OCI-LY3 (cell line): ENCODE measurements at regions not wholly inside any gene's neighbourhood (a gene's known extent, or its start where the extent isn't known, plus 50 kb on each side); places are given as distances from the start of the nearest gene placed in this dataset.

Experiments used
- H2AFZ ChIP-seq: fragments of 200-600, 300-600 bp; shearing (Covaris generic); 2 replicates; pipeline ENCODE4 v1.6.0; 2014; ENCODE audit warnings: antibody characterized with exemption, low read depth, low read length
- H3K27ac ChIP-seq: fragments of 200-600, 300-600 bp; sonication (generic); 2 replicates; pipeline ENCODE4 v1.5.1; 2014; ENCODE audit warnings: mild to moderate bottlenecking, low read length, moderate library complexity, mixed read lengths
- H3K27me3 ChIP-seq: fragments of 200-600, 300-600 bp; sonication (generic); 2 replicates; pipeline ENCODE4 v1.6.1; 2014; ENCODE audit warnings: low read depth, low read length, mixed read lengths
- H3K36me3 ChIP-seq: fragments of 200-600, 300-600 bp; sonication (generic); replicated peaks from 2 replicates; pipeline ENCODE3; 2014; ENCODE audit warnings: low read depth, low read length, mixed read lengths
- H3K4me1 ChIP-seq: fragments of 300-600, 200-600 bp; sonication (generic); 2 replicates; pipeline ENCODE4 v1.6.1; 2014; ENCODE audit warnings: low read length, mixed read lengths
- H3K4me2 ChIP-seq: fragments of 200-600, 300-600 bp; sonication (generic); 2 replicates; pipeline ENCODE4 v1.6.1; 2014; ENCODE audit warnings: low read length, mixed read lengths
- H3K4me3 ChIP-seq: fragments of 300-600, 200-600 bp; sonication (generic); 2 replicates; pipeline ENCODE4 v1.5.1; 2014; ENCODE audit warnings: antibody characterized with exemption, mild to moderate bottlenecking, low read length, moderate library complexity
- H3K79me2 ChIP-seq: fragments of 300-600, 200-600 bp; shearing (Covaris generic); 2 replicates; pipeline ENCODE4 v1.6.1; 2014; ENCODE audit warnings: mild to moderate bottlenecking, low read length, mixed read lengths
- H3K9ac ChIP-seq: fragments of 300-600, 200-600 bp; shearing (Covaris generic); 2 replicates; pipeline ENCODE4 v1.6.0; 2014; ENCODE audit warnings: mild to moderate bottlenecking, low read length, moderate library complexity
- H3K9me3 ChIP-seq: fragments of 200-600, 300-600 bp; shearing (Covaris generic); 2 replicates; pipeline ENCODE4 v1.6.1; 2014; ENCODE audit warnings: low read length, mixed read lengths; ENCODE audit not compliant: insufficient read depth
- H4K20me1 ChIP-seq: fragments of 200-600, 300-600 bp; sonication (generic); 2 replicates; pipeline ENCODE4 v1.6.1; 2016; ENCODE audit warnings: low read length, mixed read lengths; ENCODE audit not compliant: insufficient read depth
- EZH2phosphoT487 ChIP-seq: fragments of 200-600 bp; shearing (Covaris generic); IDR thresholded peaks from 2 replicates; pipeline ENCODE4 v1.6.1; 2018; ENCODE audit warnings: antibody characterized with exemption, mixed run types, low read depth
- TF ChIP-seq, protein P1 (sequence below): fragments of 200-600, 300-600 bp; sonication (generic); IDR thresholded peaks from 2 replicates; pipeline ENCODE4 v1.5.1; 2014; ENCODE audit warnings: antibody characterized with exemption, low read length, low read depth

GRCh38 chr10:107986571-107986970 lies 822.1 kb upstream of the SORCS1 start:
- TF ChIP-seq, protein P1, sequence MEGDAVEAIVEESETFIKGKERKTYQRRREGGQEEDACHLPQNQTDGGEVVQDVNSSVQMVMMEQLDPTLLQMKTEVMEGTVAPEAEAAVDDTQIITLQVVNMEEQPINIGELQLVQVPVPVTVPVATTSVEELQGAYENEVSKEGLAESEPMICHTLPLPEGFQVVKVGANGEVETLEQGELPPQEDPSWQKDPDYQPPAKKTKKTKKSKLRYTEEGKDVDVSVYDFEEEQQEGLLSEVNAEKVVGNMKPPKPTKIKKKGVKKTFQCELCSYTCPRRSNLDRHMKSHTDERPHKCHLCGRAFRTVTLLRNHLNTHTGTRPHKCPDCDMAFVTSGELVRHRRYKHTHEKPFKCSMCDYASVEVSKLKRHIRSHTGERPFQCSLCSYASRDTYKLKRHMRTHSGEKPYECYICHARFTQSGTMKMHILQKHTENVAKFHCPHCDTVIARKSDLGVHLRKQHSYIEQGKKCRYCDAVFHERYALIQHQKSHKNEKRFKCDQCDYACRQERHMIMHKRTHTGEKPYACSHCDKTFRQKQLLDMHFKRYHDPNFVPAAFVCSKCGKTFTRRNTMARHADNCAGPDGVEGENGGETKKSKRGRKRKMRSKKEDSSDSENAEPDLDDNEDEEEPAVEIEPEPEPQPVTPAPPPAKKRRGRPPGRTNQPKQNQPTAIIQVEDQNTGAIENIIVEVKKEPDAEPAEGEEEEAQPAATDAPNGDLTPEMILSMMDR = no peak
- no peak for TF ChIP-seq EZH2phosphoT487
- no peak overlapping the region for H3K4me3 ChIP-seq

GRCh38 chr10:107984581-107984980 lies 820.1 kb upstream of the SORCS1 start:
- H2AFZ ChIP-seq = no peak overlapping the region

More at GRCh38 chr10:107986571-107986970, 822.1 kb upstream of the SORCS1 start:
- Histone ChIP-seq H4K20me1 (no peaks in the 10 kb centered on the region), H3K36me3 (no peaks in the 10 kb centered on the region), H3K27ac (no peak overlapping the region), H3K9ac (no peak overlapping the region), H3K27me3 (no peaks in the 10 kb centered on the region), H3K9me3 (no peaks in the 10 kb centered on the region), H2AFZ (no peak overlapping the region), H3K79me2 (no peaks in the 10 kb centered on the region), H3K4me2 (no peak overlapping the region), H3K4me1 (no peaks in the 10 kb centered on the region)

GRCh38 chr10:107984149-107984548 lies 819.6 kb upstream of the SORCS1 start:
- TF ChIP-seq EZH2phosphoT487 = no peak
- TF ChIP-seq, protein P1 = no peak
- H3K9ac ChIP-seq = no peak overlapping the region
- no peaks in the 10 kb centered on the region for H4K20me1 ChIP-seq
- no peaks in the 10 kb centered on the region for H3K4me1 ChIP-seq
- no peak overlapping the region for H3K4me3 ChIP-seq
- H3K27me3 ChIP-seq = no peaks in the 10 kb centered on the region
- H2AFZ ChIP-seq = no peak overlapping the region
- no peaks in the 10 kb centered on the region for H3K9me3 ChIP-seq
- H3K36me3 ChIP-seq = no peaks in the 10 kb centered on the region
- H3K4me2 ChIP-seq = no peak overlapping the region
- H3K27ac ChIP-seq = no peak overlapping the region
- H3K79me2 ChIP-seq = no peaks in the 10 kb centered on the region

More at GRCh38 chr10:107984581-107984980, 820.1 kb upstream of the SORCS1 start:
- TF ChIP-seq, protein P1 = no peak
- no peak for TF ChIP-seq EZH2phosphoT487
- H3K4me2 ChIP-seq = no peak overlapping the region
- no peak overlapping the region for H3K4me3 ChIP-seq
- H4K20me1 ChIP-seq = no peaks in the 10 kb centered on the region
- no peak overlapping the region for H3K27ac ChIP-seq
- no peaks in the 10 kb centered on the region for H3K27me3 ChIP-seq
- H3K36me3 ChIP-seq = no peaks in the 10 kb centered on the region
- H3K4me1 ChIP-seq = no peaks in the 10 kb centered on the region
- no peaks in the 10 kb centered on the region for H3K9me3 ChIP-seq
- no peaks in the 10 kb centered on the region for H3K79me2 ChIP-seq
- H3K9ac ChIP-seq = no peak overlapping the region

- no peak for TF ChIP-seq EZH2phosphoT487
- TF ChIP-seq, protein P1 = no peak
- Histone ChIP-seq H3K27ac (no peak overlapping the region), H4K20me1 (no peaks in the 10 kb centered on the region), H3K4me2 (no peak overlapping the region), H2AFZ (no peak overlapping the region), H3K27me3 (no peaks in the 10 kb centered on the region), H3K9ac (no peak overlapping the region), H3K79me2 (no peaks in the 10 kb centered on the region), H3K36me3 (no peaks in the 10 kb centered on the region), H3K4me3 (no peak overlapping the region), H3K9me3 (no peaks in the 10 kb centered on the region), H3K4me1 (no peaks in the 10 kb centered on the region)
Observed at GRCh38 chr10:107978455-107978854, 813.9 kb upstream of the SORCS1 start.
